GM18868 (cell line): ENCODE measurements at regions not wholly inside any gene's neighbourhood (a gene's known extent, or its start where the extent isn't known, plus 50 kb on each side); places are given as distances from the start of the nearest gene placed in this dataset.

Experiments used
- ATAC-seq: cut with Tn5 transposase; IDR thresholded peaks from one replicate; pipeline ENCODE4 v1.9.1; 2021; ENCODE audit warnings: mild to moderate bottlenecking, moderate library complexity; ENCODE audit not compliant: unreplicated experiment

GRCh38 chr2:51243892-51244535, 212.1 kb upstream of the NRXN1 start:
- no peak for ATAC-seq

GRCh38 chr2:51237626-51238271, 205.8 kb upstream of the NRXN1 start:
- ATAC-seq, result no peak

- ATAC-seq, result no peak
These were observed 200.1 kb upstream of the NRXN1 start for GRCh38 chr2:51232027-51232426.

- ATAC-seq, result no peak
These were observed 199.1 kb upstream of the NRXN1 start for GRCh38 chr2:51231071-51231470.

- ATAC-seq, result no peak
These were observed 193.4 kb upstream of the NRXN1 start for GRCh38 chr2:51225377-51225776.

GRCh38 chr2:51224790-51225189, 192.9 kb upstream of the NRXN1 start:
- ATAC-seq, result no peak

GRCh38 chr2:51222106-51222505, 190.2 kb upstream of the NRXN1 start:
- no peak for ATAC-seq

- ATAC-seq, result no peak
These were observed 188.7 kb upstream of the NRXN1 start for GRCh38 chr2:51220606-51221005.

- ATAC-seq, result no peak
These were observed 188.1 kb upstream of the NRXN1 start for GRCh38 chr2:51220080-51220479.

- no peak for ATAC-seq
These were observed 187.5 kb upstream of the NRXN1 start for GRCh38 chr2:51219468-51219867.

GRCh38 chr2:51218047-51218446, 186.1 kb upstream of the NRXN1 start:
- no peak for ATAC-seq

- no peak for ATAC-seq
These were observed 181.9 kb upstream of the NRXN1 start for GRCh38 chr2:51213826-51214225.

GRCh38 chr2:51212374-51212773, 180.4 kb upstream of the NRXN1 start:
- ATAC-seq, result peak; percentile 81

- no peak for ATAC-seq
These were observed 176.6 kb upstream of the NRXN1 start for GRCh38 chr2:51208521-51208920.

- no peak for ATAC-seq
These were observed 169.4 kb upstream of the NRXN1 start for GRCh38 chr2:51201295-51201694.

- no peak for ATAC-seq
These were observed 162.7 kb upstream of the NRXN1 start for GRCh38 chr2:51194656-51195055.

- ATAC-seq, result no peak
These were observed 138.3 kb upstream of the NRXN1 start for GRCh38 chr2:51170273-51170672.

GRCh38 chr2:51165534-51166260, 133.8 kb upstream of the NRXN1 start:
- peak; percentile 47 for ATAC-seq

GRCh38 chr2:51158251-51158650, 126.3 kb upstream of the NRXN1 start:
- ATAC-seq, result no peak

GRCh38 chr2:51153236-51153635, 121.3 kb upstream of the NRXN1 start:
- no peak for ATAC-seq

GRCh38 chr2:51151490-51152140, 119.7 kb upstream of the NRXN1 start:
- ATAC-seq, result no peak

- no peak for ATAC-seq
These were observed 117.8 kb upstream of the NRXN1 start for GRCh38 chr2:51149725-51150124.
